D341Med (cell line): ENCODE measurements at regions not wholly inside any gene's neighbourhood (a gene's known extent, or its start where the extent isn't known, plus 50 kb on each side); places are given as distances from the start of the nearest gene placed in this dataset.

Experiments used
- DNase-seq: peaks from one replicate; pipeline ENCODE4 v3.0.0; 2012; ENCODE audit warnings: low spot score

- no peak for DNase-seq
These were observed 503.2 kb upstream of the FAM98A start for GRCh38 chr2:34102339-34102738.

DNA sequence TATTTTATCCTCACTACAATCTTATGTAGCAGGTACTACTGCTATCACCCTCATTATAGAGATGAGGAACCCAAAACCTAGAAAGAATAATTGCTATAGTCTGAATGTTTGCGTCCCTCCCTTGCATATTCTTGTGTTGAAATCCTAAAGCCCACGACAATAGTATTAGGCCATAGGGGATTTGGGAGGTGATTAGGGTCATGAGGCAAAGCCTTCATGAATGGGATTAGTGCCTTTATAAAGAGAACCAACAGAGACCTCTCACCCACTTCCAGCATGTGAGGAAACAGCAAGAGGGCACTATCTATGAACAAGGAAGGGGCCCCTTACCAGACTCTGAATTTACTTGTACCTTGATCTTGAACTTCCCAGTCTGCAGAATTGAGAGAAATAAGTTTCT lies 500.3 kb upstream of the FAM98A start:
- DNase-seq, result no peak

- no peak for DNase-seq
These were observed 499.2 kb upstream of the FAM98A start for GRCh38 chr2:34098256-34098655.

DNA sequence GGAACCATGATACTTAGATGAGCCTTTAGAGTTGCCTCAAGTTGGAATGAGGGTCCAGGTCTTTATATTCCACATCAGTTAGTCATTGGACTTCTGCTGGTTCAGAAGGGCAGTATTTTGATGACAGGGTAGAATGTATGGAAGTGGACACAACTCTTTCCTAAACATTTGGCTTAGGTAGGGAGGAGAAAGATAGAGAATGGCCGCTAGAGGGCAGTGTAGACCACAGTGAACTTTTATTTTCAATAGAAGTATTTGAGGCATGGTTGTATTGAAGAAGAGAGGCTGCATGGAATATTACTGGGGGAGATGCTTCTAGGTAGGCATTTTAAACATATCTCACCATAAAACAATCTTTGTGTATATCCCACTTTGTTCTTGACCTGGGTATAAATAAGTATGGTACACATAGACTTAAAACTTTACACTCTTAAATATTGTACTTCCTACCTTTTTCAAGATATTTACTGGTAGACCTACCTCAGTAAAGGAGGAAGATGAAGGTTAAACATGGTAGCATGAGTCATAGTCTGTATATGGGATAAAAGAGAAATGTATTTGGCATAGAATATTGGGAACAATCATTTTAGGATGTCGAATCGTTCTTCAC lies 497.6 kb upstream of the FAM98A start:
- peak; percentile 31 for DNase-seq

DNA sequence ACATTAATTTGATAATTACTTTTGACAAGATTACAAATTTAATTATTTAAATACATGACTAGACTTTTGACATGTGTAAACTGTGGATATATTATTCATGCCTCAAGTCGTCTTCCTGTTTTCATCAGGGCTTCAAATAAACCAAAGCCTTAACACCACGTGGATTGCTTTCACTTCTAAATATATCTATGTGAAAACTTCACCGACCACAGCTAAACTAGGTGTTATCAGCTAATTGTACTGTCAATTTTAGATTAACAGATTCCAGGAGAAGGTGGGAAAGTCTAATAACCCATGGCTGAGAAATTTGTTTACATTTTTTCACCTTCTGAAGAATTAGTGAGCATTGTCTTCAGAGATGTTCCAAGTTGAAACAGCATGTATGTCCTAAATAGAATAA lies 494.7 kb upstream of the FAM98A start:
- DNase-seq, result no peak

DNA sequence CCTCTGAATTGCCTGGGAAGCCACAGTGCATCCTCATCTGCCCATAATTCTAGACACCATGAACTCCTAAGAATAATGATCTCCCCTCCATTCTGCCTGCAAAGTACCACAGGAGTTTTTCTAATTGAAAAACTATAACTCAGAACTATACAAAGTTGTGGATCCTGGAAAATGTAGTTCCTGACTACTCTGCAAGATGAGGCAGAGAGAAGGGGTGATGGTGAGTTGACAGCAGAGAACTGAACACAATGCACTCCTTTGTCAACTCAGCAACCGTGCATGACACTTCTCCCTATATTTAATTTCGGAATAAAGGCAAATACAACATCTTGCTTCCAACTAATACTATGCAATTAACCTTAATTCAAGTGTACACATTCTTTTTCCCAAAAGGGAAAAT lies 471.1 kb upstream of the FAM98A start:
- no peak for DNase-seq

DNA sequence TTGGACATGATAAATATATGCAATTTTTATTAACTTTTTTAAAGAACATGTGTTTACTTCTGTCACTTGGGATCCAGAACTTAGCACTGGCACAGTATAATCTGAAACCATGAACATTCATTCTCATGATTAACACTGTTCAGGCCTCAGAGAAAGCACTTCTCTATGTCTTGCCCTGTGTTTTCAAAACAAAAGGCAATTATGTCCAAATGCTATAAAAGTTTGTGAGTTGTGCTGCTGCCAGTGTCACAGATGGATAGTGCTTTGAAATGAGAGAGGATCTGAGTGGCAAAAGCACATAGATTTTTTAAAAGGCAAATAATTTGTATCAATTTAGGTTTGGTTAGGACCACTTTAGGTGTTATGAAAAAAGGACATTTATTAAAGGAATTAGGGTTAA lies 470.5 kb upstream of the FAM98A start:
- DNase-seq, result no peak

DNA sequence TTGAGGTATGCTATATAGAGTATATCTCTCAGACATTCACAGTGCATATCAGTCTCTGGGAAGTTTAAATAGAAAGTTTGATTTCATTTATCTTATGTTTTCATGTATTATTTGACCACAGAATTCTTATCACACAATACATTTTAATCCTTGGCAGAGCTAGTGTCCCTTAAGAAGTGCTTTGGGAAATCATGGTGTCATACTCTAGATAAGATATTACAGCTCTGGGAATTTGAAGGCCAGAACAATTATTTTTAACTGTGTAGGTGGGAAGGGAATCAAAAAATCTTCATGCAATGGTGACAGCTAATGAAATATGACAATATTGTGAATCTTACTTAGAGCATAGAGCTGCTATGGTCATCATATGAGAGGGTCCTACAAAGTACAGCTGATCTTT lies 451.3 kb upstream of the FAM98A start:
- DNase-seq, result no peak

DNA sequence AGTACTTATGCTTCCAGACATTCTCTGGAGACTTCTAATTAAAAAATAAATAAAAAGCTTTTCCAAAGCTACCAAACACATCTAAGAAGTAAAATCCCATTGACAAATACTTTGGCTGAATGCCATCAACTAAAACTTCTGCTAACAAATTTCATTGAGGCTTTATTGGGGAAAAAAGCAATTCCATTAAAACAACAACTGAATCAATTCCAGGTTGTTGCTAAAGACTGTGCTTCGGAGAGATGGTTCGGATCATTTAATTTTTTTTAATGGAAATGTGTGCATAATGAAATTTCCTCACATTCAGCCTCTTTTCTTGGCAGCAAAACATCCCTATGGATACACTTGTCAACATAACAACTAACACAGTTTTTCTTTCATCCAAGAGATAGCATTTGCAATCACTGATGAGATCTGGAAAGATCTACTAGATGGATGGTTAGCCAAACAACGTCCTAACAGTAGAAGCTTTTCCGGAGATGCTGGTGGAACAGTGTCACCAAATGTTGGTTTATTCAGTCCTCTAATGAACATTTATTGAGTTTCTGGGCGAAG lies 446.1 kb upstream of the FAM98A start:
- DNase-seq, result no peak

GRCh38 chr2:34037886-34038285 lies 438.8 kb upstream of the FAM98A start:
- no peak for DNase-seq

DNA sequence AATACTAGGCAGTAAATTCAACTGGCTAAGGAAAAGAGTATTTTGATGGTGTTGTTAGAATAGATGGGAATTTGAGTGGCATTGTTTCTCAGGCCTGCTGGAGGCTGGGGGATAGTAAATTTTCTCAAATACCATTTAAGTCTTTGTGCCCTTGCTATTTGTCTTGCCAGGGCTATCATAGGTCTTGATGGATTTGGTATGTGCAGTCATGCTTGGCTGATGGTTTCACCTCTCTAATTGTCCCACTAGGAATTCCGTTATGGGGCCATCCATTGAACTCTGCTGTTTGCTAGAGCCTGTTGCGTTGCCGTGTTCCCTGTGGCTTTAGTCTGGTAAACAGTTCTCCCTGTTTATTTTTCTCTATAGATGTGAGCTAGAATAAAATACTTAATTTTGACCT lies 438.1 kb upstream of the FAM98A start:
- no peak for DNase-seq

DNA sequence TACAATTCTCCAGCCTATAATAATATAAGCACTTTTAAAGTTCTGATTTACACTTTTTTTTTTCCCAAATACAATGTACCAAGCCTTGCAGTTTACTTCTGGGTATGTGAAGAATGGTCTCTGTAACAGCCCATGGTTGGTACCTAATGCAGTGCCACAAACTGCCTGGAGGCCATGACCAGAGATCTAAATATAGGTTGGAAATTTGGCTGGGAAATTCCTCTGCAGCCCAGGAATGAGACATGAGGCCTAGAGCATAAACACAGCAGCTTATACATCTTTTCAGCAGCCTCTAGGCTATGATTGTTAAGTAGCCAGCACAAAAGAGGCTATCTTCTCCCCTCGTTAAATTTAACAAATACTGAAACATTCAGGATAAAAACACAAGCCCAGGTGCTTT lies 432.0 kb upstream of the FAM98A start:
- DNase-seq, result no peak

DNA sequence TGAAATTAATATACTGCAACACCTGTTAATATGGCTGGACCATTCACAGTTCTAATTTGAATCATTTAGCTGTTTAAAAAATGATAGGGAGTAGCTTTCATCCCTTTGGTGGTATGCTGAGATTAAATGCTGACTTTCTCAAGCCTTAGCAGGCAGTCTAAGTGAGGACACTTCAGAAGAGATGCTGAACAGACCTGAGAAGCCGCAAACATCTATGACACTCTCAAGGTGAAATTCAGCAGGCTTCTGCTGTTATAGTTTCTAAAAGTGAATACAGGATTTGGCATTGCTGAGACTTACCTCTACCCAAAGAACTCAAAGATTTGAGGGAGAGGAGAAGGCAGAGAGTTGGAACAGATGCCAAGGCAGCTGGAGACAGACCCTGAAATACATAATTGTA lies 431.2 kb upstream of the FAM98A start:
- no peak for DNase-seq

- no peak for DNase-seq
These were observed 430.0 kb upstream of the FAM98A start for GRCh38 chr2:34029073-34029472.

DNA sequence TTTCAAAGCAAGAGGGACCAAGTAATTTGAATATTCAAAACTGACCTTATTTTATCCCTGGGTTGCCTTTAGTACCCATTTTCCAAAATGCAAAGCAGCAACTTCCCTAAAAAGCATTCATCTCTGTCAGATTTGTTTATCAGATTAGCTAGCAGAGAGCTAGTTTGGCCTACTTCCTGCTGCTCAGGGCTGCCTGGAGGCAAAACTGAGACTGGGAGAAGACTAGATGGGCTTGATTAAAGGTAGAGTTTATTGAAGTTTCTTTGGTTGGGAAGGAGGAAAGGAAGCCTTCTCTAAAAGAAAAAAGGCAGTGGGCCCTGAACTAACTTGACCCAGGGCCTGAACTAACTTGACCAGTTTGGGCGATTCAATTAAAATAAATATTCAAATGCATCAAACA lies 426.1 kb upstream of the FAM98A start:
- no peak for DNase-seq

DNA sequence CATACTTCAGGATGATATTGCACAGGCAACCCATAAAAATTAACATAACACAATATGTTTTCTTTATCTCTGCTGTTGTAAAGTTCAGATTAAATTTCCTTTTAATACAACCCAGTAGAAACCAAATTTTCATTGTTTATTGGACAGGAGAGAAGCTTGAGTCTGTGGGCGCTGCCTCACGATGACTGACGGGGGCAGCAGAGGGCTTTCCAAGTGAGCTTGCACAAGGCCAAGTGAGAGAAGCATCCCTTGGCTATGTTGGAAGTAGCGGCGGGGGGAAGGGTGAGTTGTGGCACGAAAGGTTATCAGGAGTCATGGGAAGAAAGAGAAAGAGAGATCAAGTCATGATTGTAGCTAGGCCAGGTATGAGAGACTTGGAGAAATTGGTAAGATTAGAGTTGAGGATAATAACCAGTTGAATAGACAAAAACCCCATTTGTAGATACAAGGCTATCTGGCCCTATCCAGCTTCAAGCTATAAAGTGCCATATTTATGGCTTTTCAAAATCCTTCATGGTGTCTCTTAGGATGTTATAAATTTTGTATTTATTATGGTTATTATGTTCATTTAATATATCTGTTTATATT lies 413.7 kb upstream of the FAM98A start:
- DNase-seq, result peak; percentile 69

DNA sequence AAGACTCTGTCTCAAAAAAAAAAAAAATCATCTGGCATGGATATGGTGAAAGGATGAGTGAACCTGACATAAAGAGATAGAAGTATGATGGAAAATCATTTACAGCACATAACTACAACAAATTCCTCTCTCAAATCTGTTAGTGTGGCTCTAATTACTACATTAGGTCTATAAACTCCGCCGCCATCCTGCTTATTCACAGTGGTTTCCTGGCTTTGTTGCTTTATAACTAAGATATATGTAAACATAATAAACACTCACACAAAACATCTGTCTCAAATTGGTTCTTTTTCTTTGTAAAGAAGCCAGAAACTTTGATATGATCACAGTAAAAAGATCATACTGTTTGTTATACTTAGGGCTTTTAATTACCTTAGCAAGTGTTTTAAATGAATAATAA lies 412.6 kb upstream of the FAM98A start:
- no peak for DNase-seq

DNA sequence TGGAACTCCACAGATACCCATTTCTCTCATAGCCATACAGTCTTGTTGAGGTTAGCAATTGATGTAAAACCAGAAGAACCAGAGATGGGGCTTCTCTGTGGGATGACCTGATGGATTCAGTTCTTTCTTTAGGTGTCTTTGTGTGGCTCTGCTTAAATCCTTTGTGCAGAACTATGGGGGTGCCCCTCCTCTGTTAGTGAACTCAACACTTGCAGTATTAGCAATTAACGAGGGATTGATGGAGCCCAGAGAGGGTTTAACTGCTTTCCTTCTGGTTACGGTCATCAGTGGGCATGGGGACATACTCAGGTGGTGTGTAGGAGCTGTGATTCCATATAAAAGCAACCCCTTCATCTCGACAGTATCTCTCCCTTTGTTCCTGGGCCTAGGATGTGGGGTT lies 406.8 kb upstream of the FAM98A start:
- DNase-seq, result no peak

DNA sequence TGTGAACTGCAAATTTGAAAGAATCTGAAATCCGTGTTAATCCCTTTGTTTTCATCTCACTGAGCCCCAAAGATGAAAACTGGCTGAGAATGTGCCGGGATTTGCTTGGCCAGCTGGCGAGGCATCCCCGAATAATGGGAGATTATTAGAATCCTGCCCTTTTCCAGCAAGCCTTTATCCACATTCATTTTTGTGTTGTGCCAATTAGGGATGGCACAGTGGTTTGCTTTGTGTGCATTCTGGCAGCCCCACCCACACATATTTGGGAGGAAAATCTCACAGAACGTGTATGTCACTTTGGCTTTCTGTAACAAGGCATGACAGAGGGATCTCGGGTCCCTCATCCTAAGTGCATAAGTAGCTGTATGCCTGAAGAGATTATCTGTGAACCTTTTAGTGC lies 405.8 kb upstream of the FAM98A start:
- peak; percentile 46 for DNase-seq

DNA sequence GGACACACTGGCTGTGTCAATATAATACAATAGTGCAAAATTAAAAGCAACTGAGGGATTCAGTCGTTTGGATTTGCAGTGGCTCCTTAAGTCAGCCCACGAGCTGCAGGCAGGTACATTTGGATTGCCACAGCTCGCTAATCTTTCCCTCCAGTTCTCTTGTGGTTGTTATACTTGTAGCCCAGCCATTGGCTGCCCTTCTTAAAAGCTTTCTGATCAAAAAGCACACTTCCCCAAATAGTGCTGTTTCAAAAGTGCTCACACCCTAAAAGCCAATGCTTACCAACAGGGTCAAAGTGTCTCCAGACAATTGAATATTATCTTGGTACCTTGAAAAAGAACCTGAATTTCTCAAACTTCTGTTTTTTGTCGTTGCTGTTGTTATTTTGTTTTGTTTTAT lies 404.7 kb upstream of the FAM98A start:
- no peak for DNase-seq

DNA sequence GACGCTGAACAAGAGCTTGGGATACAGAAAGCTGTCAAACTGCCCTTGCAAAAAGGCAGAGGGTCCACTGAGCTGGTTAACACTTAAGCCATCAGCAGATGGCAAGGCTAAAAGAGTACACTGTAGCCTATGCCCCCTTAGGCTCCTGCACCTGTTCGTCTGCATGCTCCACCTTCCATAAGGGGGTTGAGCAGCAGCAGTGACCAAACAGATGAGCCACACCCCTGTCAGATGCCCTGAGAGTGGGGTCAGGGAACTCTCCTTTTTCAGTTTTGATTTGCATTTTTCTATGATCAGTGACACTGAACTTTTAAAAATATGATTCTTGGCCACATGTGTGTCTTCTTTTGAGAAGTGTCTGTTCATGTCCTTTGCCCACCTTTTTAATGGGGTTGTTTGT lies 402.5 kb upstream of the FAM98A start:
- no peak for DNase-seq

- DNase-seq, result no peak
These were observed 385.0 kb upstream of the FAM98A start for GRCh38 chr2:33984131-33984530.

DNA sequence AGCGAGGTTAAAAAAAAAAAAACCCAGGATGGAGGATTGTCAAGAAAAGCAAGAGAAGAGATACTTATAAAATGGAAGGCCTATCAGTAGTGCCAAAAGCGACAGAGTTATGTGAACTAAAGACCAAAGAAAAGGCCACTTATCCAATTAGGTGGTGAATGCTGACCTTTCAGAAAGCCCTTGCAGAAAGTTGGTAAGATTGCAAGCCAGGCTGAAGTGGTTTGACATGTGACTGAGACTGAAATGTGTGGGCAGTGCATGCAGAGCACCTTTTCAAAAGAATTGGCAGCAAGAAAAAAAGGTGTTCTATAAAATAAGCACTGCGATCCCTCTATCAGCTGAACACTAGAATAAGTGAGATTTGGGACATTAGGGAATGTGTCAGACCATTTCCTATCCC lies 379.4 kb upstream of the FAM98A start:
- no peak for DNase-seq

DNA sequence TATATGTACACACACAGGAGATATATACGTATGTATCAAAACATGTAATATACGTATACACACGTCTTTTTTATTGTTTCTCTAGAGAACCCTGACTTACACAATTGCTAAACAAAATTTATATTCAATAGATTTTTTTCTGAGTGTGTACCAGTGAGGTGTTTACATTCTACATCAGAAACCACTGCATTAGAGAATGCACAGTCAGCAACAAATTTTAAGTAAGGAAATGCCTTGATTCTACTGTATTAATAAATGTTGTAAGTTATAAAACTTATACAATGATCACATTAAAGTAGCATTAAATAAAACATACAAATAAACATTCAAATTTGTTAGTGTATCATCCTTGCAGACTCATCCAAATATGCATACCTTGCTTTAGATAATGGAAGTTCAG lies 376.4 kb upstream of the FAM98A start:
- no peak for DNase-seq
